ENCODE measurements at regions not wholly inside any gene's neighbourhood (a gene's known extent, or its start where the extent isn't known, plus 50 kb on each side); places are given as distances from the start of the nearest gene placed in this dataset.

GRCh38 chr13:38564256-38565150, 122.4 kb upstream of the FREM2 start:
- intact Hi-C loops (cut with DNase I), result no loop called here
- no peak for ATAC-seq

GRCh38 chr13:38566023-38566422, 120.9 kb upstream of the FREM2 start:
- Histone ChIP-seq H3K27ac (no peak overlapping the region), H3K27me3 (no peaks in the 10 kb centered on the region), H3K4me3 (no peak overlapping the region), H3K9me3 (no peaks in the 10 kb centered on the region), H3K4me1 (no peaks in the 10 kb centered on the region), H3K36me3 (no peaks in the 10 kb centered on the region)
- 47% methylated on average over 4 of the region's 4 CpGs for WGBS (ENCODE audit: insufficient coverage, low coverage, low lambda C conversion rate, missing lambda C conversion rate)
- ATAC-seq (no peak), DNase-seq (no peak)
- TF ChIP-seq POLR2A (IDR thresholded peaks at IDR 0.05) (no peak), CTCF (IDR thresholded peaks at IDR 0.05) (no peak)
- intact Hi-C loops (cut with DNase I), result no loop called here

More at GRCh38 chr13:38564256-38565150, 122.4 kb upstream of the FREM2 start:
- TF ChIP-seq POLR2A (IDR thresholded peaks at IDR 0.05) (no peak), CTCF (IDR thresholded peaks at IDR 0.05) (no peak)
- H3K27me3 ChIP-seq, result no peaks in the 10 kb centered on the region
- no peaks in the 10 kb centered on the region for H3K9me3 ChIP-seq
- H3K4me1 ChIP-seq, result no peaks in the 10 kb centered on the region
- no peak overlapping the region for H3K27ac ChIP-seq
- H3K4me3 ChIP-seq, result no peak overlapping the region
- 64% methylated on average over 7 of the region's 7 CpGs for WGBS (ENCODE audit: insufficient coverage, low coverage, low lambda C conversion rate, missing lambda C conversion rate)
- no peaks in the 10 kb centered on the region for H3K36me3 ChIP-seq
- no peak for DNase-seq

- no peak overlapping the region for H3K4me3 ChIP-seq
- no peaks in the 10 kb centered on the region for H3K9me3 ChIP-seq
- H3K27ac ChIP-seq, result no peak overlapping the region
- ATAC-seq (no peak), DNase-seq (no peak)
- WGBS (ENCODE audit: insufficient coverage, low coverage, low lambda C conversion rate, missing lambda C conversion rate), result 31% methylated on average over 3 of the region's 3 CpGs
- H3K27me3 ChIP-seq, result no peaks in the 10 kb centered on the region
- no peaks in the 10 kb centered on the region for H3K36me3 ChIP-seq
- TF ChIP-seq POLR2A (IDR thresholded peaks at IDR 0.05) (no peak), CTCF (IDR thresholded peaks at IDR 0.05) (no peak)
- no peaks in the 10 kb centered on the region for H3K4me1 ChIP-seq
- intact Hi-C loops (cut with DNase I), result no loop called here
These were observed 120.4 kb upstream of the FREM2 start for GRCh38 chr13:38566519-38566918.

GRCh38 chr13:38570706-38571105, 116.2 kb upstream of the FREM2 start:
- DNase-seq (no peak), ATAC-seq (no peak)
- 38% methylated on average over 1 of the region's 1 CpG for WGBS (ENCODE audit: insufficient coverage, low coverage, low lambda C conversion rate, missing lambda C conversion rate)
- Histone ChIP-seq H3K36me3 (no peaks in the 10 kb centered on the region), H3K27ac (no peak overlapping the region), H3K27me3 (no peaks in the 10 kb centered on the region), H3K4me3 (no peak overlapping the region), H3K4me1 (no peaks in the 10 kb centered on the region), H3K9me3 (no peaks in the 10 kb centered on the region)
- intact Hi-C loops (cut with DNase I), result no loop called here
- TF ChIP-seq CTCF (IDR thresholded peaks at IDR 0.05), result no peak
- TF ChIP-seq POLR2A (IDR thresholded peaks at IDR 0.05), result no peak

Data from right lobe of liver (tissue), 6 donors.